Liver (tissue), 3 donors: ENCODE measurements at regions not wholly inside any gene's neighbourhood (a gene's known extent, or its start where the extent isn't known, plus 50 kb on each side); places are given as distances from the start of the nearest gene placed in this dataset.

Experiments
- EGR1 ChIP-seq, 2 donors: IDR thresholded peaks; 2 replicates each; pipeline ENCODE4 v1.6.1; 2016 to 2018; ENCODE audit warnings: antibody characterized with exemption in 2 of 2, low read depth in 2 of 2
- FOXA1 ChIP-seq: IDR thresholded peaks from 2 replicates; pipeline ENCODE4 v1.6.1; 2016; ENCODE audit warnings: antibody characterized with exemption
- GABPA ChIP-seq, 2 donors: IDR thresholded peaks in 1 of 2; conservative IDR thresholded peaks in 1 of 2; 2 replicates each; pipeline ENCODE4 v1.6.1; 2016; ENCODE audit warnings: antibody characterized with exemption in 2 of 2, mild to moderate bottlenecking in 1 of 2, moderate library complexity in 1 of 2
- TAF1 ChIP-seq: conservative IDR thresholded peaks from 2 replicates; pipeline ENCODE4 v1.6.1; 2016; ENCODE audit warnings: antibody characterized with exemption, mild to moderate bottlenecking
- YY1 ChIP-seq: IDR thresholded peaks from 2 replicates; pipeline ENCODE4 v1.6.1; 2016; ENCODE audit warnings: antibody characterized with exemption, mild to moderate bottlenecking
- TF ChIP-seq, protein P1 (sequence below): IDR thresholded peaks from 2 replicates; pipeline ENCODE4 v1.6.1; 2016; ENCODE audit warnings: antibody characterized with exemption, mild to moderate bottlenecking
- TF ChIP-seq, protein P2 (sequence below): fragments of 150-350 bp; IDR thresholded peaks from 2 replicates; pipeline ENCODE4 v1.5.1; 2017; ENCODE audit warnings: improper control_type of control experiment, low read depth, low read length; ENCODE audit not compliant: missing input control
- TF ChIP-seq, protein P3 (sequence below): IDR thresholded peaks from 2 replicates; pipeline ENCODE4 v1.6.1; 2016; ENCODE audit warnings: antibody characterized with exemption
- TF ChIP-seq, protein P4 (sequence below): IDR thresholded peaks from 2 replicates; pipeline ENCODE4 v1.6.1; 2016; ENCODE audit warnings: antibody characterized with exemption
- donor health status: healthy.
- donor health status: healthy.

DNA sequence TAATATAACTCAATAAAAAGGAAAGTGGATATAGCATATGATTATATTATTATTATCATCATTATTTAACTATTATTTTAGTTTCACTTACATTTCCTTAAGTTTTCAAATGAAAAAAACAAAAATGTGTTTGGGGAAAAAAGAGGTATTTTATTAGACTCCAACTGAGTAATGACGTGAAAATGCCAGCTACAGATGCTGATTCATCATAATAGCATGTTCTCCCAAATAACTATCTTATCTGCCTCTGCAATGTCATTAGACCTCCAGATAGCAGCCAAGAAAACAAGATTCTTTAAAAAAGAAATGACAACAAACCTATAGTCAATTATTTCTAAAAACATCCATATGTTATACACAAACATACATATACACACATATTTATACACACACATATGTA lies 1071.9 kb upstream of the TMPRSS15 start:
- TF ChIP-seq, protein P1, sequence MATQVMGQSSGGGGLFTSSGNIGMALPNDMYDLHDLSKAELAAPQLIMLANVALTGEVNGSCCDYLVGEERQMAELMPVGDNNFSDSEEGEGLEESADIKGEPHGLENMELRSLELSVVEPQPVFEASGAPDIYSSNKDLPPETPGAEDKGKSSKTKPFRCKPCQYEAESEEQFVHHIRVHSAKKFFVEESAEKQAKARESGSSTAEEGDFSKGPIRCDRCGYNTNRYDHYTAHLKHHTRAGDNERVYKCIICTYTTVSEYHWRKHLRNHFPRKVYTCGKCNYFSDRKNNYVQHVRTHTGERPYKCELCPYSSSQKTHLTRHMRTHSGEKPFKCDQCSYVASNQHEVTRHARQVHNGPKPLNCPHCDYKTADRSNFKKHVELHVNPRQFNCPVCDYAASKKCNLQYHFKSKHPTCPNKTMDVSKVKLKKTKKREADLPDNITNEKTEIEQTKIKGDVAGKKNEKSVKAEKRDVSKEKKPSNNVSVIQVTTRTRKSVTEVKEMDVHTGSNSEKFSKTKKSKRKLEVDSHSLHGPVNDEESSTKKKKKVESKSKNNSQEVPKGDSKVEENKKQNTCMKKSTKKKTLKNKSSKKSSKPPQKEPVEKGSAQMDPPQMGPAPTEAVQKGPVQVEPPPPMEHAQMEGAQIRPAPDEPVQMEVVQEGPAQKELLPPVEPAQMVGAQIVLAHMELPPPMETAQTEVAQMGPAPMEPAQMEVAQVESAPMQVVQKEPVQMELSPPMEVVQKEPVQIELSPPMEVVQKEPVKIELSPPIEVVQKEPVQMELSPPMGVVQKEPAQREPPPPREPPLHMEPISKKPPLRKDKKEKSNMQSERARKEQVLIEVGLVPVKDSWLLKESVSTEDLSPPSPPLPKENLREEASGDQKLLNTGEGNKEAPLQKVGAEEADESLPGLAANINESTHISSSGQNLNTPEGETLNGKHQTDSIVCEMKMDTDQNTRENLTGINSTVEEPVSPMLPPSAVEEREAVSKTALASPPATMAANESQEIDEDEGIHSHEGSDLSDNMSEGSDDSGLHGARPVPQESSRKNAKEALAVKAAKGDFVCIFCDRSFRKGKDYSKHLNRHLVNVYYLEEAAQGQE: no peak
- TF ChIP-seq, protein P2, sequence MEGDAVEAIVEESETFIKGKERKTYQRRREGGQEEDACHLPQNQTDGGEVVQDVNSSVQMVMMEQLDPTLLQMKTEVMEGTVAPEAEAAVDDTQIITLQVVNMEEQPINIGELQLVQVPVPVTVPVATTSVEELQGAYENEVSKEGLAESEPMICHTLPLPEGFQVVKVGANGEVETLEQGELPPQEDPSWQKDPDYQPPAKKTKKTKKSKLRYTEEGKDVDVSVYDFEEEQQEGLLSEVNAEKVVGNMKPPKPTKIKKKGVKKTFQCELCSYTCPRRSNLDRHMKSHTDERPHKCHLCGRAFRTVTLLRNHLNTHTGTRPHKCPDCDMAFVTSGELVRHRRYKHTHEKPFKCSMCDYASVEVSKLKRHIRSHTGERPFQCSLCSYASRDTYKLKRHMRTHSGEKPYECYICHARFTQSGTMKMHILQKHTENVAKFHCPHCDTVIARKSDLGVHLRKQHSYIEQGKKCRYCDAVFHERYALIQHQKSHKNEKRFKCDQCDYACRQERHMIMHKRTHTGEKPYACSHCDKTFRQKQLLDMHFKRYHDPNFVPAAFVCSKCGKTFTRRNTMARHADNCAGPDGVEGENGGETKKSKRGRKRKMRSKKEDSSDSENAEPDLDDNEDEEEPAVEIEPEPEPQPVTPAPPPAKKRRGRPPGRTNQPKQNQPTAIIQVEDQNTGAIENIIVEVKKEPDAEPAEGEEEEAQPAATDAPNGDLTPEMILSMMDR: no peak
- TF ChIP-seq GABPA (IDR thresholded peaks at IDR 0.05 in 1 of 2, conservative IDR thresholded peaks at IDR 0.05 in 1 of 2): no peak
- no peak for TF ChIP-seq YY1
- TF ChIP-seq, protein P3, sequence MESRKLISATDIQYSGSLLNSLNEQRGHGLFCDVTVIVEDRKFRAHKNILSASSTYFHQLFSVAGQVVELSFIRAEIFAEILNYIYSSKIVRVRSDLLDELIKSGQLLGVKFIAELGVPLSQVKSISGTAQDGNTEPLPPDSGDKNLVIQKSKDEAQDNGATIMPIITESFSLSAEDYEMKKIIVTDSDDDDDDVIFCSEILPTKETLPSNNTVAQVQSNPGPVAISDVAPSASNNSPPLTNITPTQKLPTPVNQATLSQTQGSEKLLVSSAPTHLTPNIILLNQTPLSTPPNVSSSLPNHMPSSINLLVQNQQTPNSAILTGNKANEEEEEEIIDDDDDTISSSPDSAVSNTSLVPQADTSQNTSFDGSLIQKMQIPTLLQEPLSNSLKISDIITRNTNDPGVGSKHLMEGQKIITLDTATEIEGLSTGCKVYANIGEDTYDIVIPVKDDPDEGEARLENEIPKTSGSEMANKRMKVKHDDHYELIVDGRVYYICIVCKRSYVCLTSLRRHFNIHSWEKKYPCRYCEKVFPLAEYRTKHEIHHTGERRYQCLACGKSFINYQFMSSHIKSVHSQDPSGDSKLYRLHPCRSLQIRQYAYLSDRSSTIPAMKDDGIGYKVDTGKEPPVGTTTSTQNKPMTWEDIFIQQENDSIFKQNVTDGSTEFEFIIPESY: no peak
- TF ChIP-seq TAF1: no peak
- TF ChIP-seq FOXA1: no peak
- no peak for TF ChIP-seq EGR1 (IDR thresholded peaks at IDR 0.05; ENCODE audit: low read depth in 2 of 2)
- TF ChIP-seq, protein P4, sequence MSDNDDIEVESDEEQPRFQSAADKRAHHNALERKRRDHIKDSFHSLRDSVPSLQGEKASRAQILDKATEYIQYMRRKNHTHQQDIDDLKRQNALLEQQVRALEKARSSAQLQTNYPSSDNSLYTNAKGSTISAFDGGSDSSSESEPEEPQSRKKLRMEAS: no peak
